Smooth muscle cell (in vitro differentiated cells): ENCODE measurements at regions not wholly inside any gene's neighbourhood (a gene's known extent, or its start where the extent isn't known, plus 50 kb on each side); places are given as distances from the start of the nearest gene placed in this dataset.

Source experiments
- DNase-seq: peaks from one replicate; lab custom pipeline; 2025; ENCODE audit not compliant: unreplicated experiment; lab: John Stamatoyannopoulos, UW
- H2AFZ ChIP-seq: fragments of 200-600 bp; sonication (generic); 2 replicates; pipeline ENCODE4 v1.6.0; 2016; ENCODE audit warnings: antibody characterized with exemption, low read depth, mild to moderate bottlenecking
- H3F3A ChIP-seq: fragments of 200-600 bp; sonication (generic); 2 replicates; pipeline ENCODE4 v1.6.0; 2017; ENCODE audit warnings: antibody characterized with exemption, low read depth
- H3K27ac ChIP-seq: fragments of 200-600 bp; sonication (generic); 2 replicates; pipeline ENCODE4 v1.5.1; 2016; ENCODE audit warnings: low read depth, mild to moderate bottlenecking
- H3K27me3 ChIP-seq: fragments of 200-600 bp; sonication (generic); 2 replicates; pipeline ENCODE4 v1.6.1; 2016; ENCODE audit warnings: low read depth, mild to moderate bottlenecking
- H3K36me3 ChIP-seq: fragments of 200-600 bp; sonication (generic); 2 replicates; pipeline ENCODE4 v1.5.1; 2016; ENCODE audit warnings: low read depth
- H3K4me1 ChIP-seq: fragments of 200-600 bp; sonication (generic); 2 replicates; pipeline ENCODE4 v1.5.1; 2016; ENCODE audit warnings: low read depth
- H3K4me2 ChIP-seq: fragments of 200-600 bp; sonication (generic); 2 replicates; pipeline ENCODE4 v1.6.0; 2016; ENCODE audit warnings: mild to moderate bottlenecking
- H3K4me3 ChIP-seq: fragments of 200-600 bp; sonication (generic); 2 replicates; pipeline ENCODE4 v1.5.1; 2016; ENCODE audit warnings: mild to moderate bottlenecking
- H3K79me2 ChIP-seq: fragments of 200-600 bp; sonication (generic); 2 replicates; pipeline ENCODE4 v1.6.0; 2016; ENCODE audit warnings: low read depth, mild to moderate bottlenecking
- H3K9ac ChIP-seq: fragments of 200-600 bp; sonication (generic); 2 replicates; pipeline ENCODE4 v1.6.0; 2016; ENCODE audit warnings: low read depth
- H3K9me3 ChIP-seq: fragments of 200-600 bp; sonication (generic); replicated peaks from 2 replicates; pipeline ENCODE4 v1.5.1; 2016; ENCODE audit warnings: low read depth
- H4K20me1 ChIP-seq: fragments of 200-600 bp; sonication (generic); 2 replicates; pipeline ENCODE4 v1.6.0; 2016; ENCODE audit warnings: low read depth
- WGBS: methylation state at CpG from one replicate; pipeline ENCODE4 v1.1.7; 2016; ENCODE audit warnings: low lambda C conversion rate; 5-methylcytosine and 5-hydroxymethylcytosine counted together
- TF ChIP-seq, protein P1 (sequence below): fragments of 200-600 bp; sonication (generic); IDR thresholded peaks from 2 replicates; pipeline ENCODE4 v1.5.1; 2017; ENCODE audit warnings: borderline replicate concordance, mild to moderate bottlenecking, antibody characterized with exemption; ENCODE audit not compliant: insufficient read depth, poor library complexity, severe bottlenecking

DNA sequence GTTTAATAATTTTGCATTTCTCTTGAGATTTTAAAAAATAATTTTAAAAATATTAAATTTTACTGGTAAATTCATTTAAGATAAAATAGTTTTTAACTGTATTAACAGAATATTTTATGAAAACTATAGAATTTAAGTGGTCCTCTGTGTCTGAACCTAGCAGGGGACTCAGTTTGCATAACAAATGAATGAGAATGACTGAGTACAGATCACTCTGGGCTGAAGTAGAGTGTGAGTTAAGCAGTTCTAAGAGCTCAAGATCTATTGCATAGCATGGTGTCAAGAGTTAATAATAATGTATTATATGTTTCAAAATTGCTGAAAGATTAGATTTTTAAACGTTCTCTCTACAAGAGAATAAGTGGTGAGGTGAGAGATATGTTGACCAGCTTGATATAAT, 348.3 kb upstream of the SLITRK1 start:
- Histone ChIP-seq H3K9ac (no peak overlapping the region), H2AFZ (no peak overlapping the region), H3K27me3 (no peaks in the 10 kb centered on the region), H3K9me3 (no peaks in the 10 kb centered on the region), H3K36me3 (no peaks in the 10 kb centered on the region), H3K4me3 (no peak overlapping the region), H4K20me1 (no peaks in the 10 kb centered on the region), H3K4me2 (no peak overlapping the region), H3K27ac (no peak overlapping the region), H3K4me1 (no peaks in the 10 kb centered on the region), H3K79me2 (no peaks in the 10 kb centered on the region), H3F3A (no peaks in the 10 kb centered on the region)
- 53% methylated on average over 1 of the region's 1 CpG for WGBS
- DNase-seq = no peak
- TF ChIP-seq, protein P1, sequence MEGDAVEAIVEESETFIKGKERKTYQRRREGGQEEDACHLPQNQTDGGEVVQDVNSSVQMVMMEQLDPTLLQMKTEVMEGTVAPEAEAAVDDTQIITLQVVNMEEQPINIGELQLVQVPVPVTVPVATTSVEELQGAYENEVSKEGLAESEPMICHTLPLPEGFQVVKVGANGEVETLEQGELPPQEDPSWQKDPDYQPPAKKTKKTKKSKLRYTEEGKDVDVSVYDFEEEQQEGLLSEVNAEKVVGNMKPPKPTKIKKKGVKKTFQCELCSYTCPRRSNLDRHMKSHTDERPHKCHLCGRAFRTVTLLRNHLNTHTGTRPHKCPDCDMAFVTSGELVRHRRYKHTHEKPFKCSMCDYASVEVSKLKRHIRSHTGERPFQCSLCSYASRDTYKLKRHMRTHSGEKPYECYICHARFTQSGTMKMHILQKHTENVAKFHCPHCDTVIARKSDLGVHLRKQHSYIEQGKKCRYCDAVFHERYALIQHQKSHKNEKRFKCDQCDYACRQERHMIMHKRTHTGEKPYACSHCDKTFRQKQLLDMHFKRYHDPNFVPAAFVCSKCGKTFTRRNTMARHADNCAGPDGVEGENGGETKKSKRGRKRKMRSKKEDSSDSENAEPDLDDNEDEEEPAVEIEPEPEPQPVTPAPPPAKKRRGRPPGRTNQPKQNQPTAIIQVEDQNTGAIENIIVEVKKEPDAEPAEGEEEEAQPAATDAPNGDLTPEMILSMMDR = no peak

DNA sequence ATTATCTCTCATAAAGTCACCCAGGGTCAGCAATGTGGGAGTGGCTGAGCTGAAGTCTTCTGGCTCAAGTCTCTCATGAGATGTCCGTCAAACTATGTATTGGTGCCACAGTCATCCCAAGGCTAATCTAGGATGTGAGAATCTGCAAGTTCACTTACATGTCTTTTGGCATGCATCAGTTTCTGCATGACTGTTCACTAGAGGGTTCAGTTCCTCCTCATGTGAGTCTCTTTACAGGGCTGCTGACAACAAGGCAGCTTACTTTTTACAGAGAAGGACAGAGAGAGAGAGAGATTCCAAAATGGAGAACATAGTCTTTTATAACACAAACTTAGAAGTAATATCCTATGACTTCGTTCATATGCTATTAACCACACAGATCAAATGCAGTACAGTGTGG, 328.8 kb upstream of the SLITRK1 start:
- no peak overlapping the region for H2AFZ ChIP-seq
- no peaks in the 10 kb centered on the region for H3K36me3 ChIP-seq
- H3K4me3 ChIP-seq = no peak overlapping the region
- H3K9ac ChIP-seq = no peak overlapping the region
- H3K4me2 ChIP-seq = no peak overlapping the region
- no peaks in the 10 kb centered on the region for H3K27me3 ChIP-seq
- WGBS = 88% methylated on average over 2 of the region's 2 CpGs
- no peak for DNase-seq
- no peaks in the 10 kb centered on the region for H4K20me1 ChIP-seq
- H3K4me1 ChIP-seq = no peaks in the 10 kb centered on the region
- no peaks in the 10 kb centered on the region for H3K9me3 ChIP-seq
- no peaks in the 10 kb centered on the region for H3K79me2 ChIP-seq
- no peaks in the 10 kb centered on the region for H3F3A ChIP-seq
- TF ChIP-seq, protein P1 = no peak
- no peak overlapping the region for H3K27ac ChIP-seq

DNA sequence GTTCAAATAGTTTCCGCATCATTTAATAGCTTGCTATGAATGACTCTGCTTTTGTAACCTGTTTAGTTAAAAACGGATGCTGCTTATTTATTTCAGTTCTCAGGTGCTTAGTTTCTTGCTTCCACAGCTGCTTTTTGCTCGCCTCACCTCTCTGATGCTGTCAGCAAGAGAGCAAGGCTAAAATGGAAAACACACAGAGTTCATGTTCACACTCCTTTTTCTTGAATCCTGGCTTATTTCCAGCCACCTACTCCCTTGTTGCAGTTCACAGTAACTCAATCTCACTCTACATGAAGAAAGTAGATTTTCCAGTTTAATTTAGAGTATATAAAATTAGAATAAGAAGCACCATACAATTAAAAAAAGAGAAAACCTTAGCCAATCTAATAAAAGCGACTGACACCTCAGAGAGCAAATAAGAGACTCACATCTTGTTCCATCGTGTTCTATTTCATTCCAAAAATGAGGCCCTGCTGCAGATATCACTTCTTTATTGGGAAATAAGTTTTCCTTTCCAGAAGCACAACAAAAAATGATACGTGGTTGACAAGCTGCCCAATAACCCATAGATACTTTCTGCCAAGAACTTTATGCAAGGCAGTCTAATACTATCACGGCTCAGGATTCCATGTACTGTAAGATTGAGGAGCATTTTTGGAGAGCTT, 326.1 kb upstream of the SLITRK1 start:
- no peak for DNase-seq
- no peak overlapping the region for H3K9ac ChIP-seq
- H3F3A ChIP-seq = no peaks in the 10 kb centered on the region
- WGBS = 90% methylated on average over 7 of the region's 7 CpGs
- H3K9me3 ChIP-seq = no peaks in the 10 kb centered on the region
- H3K36me3 ChIP-seq = no peaks in the 10 kb centered on the region
- H3K4me3 ChIP-seq = no peak overlapping the region
- H3K27me3 ChIP-seq = no peaks in the 10 kb centered on the region
- no peaks in the 10 kb centered on the region for H3K4me1 ChIP-seq
- no peaks in the 10 kb centered on the region for H4K20me1 ChIP-seq
- TF ChIP-seq, protein P1 = no peak
- no peak overlapping the region for H3K4me2 ChIP-seq
- H3K27ac ChIP-seq = no peak overlapping the region
- no peak overlapping the region for H2AFZ ChIP-seq
- no peaks in the 10 kb centered on the region for H3K79me2 ChIP-seq

DNA sequence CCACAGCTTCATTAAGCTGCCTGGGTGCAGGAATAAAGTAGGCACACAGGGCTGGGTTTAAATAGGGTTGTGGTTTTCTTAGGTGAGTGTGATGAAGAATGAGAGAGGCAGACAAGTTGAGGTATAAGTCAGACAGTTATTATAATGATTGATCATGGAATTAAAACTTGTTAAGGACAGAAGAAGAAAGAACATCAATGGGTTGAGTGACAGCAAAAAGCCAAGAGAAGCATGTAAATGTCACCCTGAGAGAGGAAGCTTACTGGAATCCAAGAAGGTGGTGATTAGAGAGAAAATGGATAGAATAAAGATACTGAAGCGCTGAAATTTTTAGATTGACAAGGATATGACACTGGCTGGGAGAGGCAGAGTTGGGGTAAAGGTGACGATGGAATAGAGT, 325.2 kb upstream of the SLITRK1 start:
- Histone ChIP-seq H2AFZ (no peak overlapping the region), H3K27me3 (no peaks in the 10 kb centered on the region), H4K20me1 (no peaks in the 10 kb centered on the region), H3K4me3 (no peak overlapping the region), H3K27ac (no peak overlapping the region), H3K9ac (no peak overlapping the region), H3K36me3 (no peaks in the 10 kb centered on the region), H3K4me2 (no peak overlapping the region), H3K79me2 (no peaks in the 10 kb centered on the region), H3F3A (no peaks in the 10 kb centered on the region), H3K9me3 (no peaks in the 10 kb centered on the region), H3K4me1 (no peaks in the 10 kb centered on the region)
- TF ChIP-seq, protein P1 = no peak
- DNase-seq = no peak
- 93% methylated on average over 2 of the region's 2 CpGs for WGBS
